GM12891 (cell line): ENCODE measurements at regions not wholly inside any gene's neighbourhood (a gene's known extent, or its start where the extent isn't known, plus 50 kb on each side); places are given as distances from the start of the nearest gene placed in this dataset.
A peak's percentile ranks its signal among the peaks of the same experiment; 100 is the strongest.

ENCODE experiments used
- DNase-seq: peaks from one replicate; pipeline ENCODE4 v3.0.0; 2011; ENCODE audit warnings: low spot score; ENCODE audit not compliant: insufficient read length
- FAIRE-seq: peaks from 2 replicates; lab custom pipeline; 2011; peaks lifted over from hg19 to GRCh38; lab: Jason Lieb, UNC
- PAX5 ChIP-seq: IDR thresholded peaks from 2 replicates; pipeline ENCODE4 v1.6.1; 2011; ENCODE audit warnings: low read length, moderate library complexity, mild to moderate bottlenecking; ENCODE audit not compliant: insufficient read depth, severe bottlenecking
- POLR2A ChIP-seq: IDR thresholded peaks from 2 replicates; pipeline ENCODE4 v1.6.1; 2011; ENCODE audit warnings: low read depth, low read length, control low read depth
- POLR2AphosphoS5 ChIP-seq: IDR thresholded peaks from 2 replicates; pipeline ENCODE4 v1.6.1; 2011; ENCODE audit warnings: low read depth, low read length, control low read depth
- POU2F2 ChIP-seq: IDR thresholded peaks from 2 replicates; pipeline ENCODE4 v1.6.1; 2011; ENCODE audit warnings: low read depth, mild to moderate bottlenecking, control low read depth, low read length, moderate library complexity
- SPI1 ChIP-seq: IDR thresholded peaks from 2 replicates; pipeline ENCODE4 v1.6.1; 2011; ENCODE audit warnings: low read depth, low read length, control low read depth
- TAF1 ChIP-seq: IDR thresholded peaks from 2 replicates; pipeline ENCODE4 v1.6.1; 2011; ENCODE audit warnings: low read depth, low read length, control low read depth

- FAIRE-seq, result peak; percentile 38
- TF ChIP-seq POLR2A (no peak), POLR2AphosphoS5 (no peak), POU2F2 (no peak), PAX5 (no peak), SPI1 (no peak), TAF1 (no peak)
- no peak for DNase-seq
These were observed 63.7 kb upstream of the CHD1 start for GRCh38 chr5:98992552-98992951.

GRCh38 chr5:98989727-98990126, 60.9 kb upstream of the CHD1 start:
- no peak for TF ChIP-seq POLR2AphosphoS5
- TF ChIP-seq TAF1, result no peak
- TF ChIP-seq PAX5, result no peak
- TF ChIP-seq POLR2A, result no peak
- no peak for TF ChIP-seq POU2F2
- DNase-seq (no peak), FAIRE-seq (no peak)

GRCh38 chr5:98986587-98986986, 57.8 kb upstream of the CHD1 start:
- FAIRE-seq, result no peak
- TF ChIP-seq POLR2A (no peak), SPI1 (no peak), TAF1 (no peak), POU2F2 (no peak), PAX5 (no peak), POLR2AphosphoS5 (no peak)
- DNase-seq, result no peak

- DNase-seq (no peak), FAIRE-seq (no peak)
- TF ChIP-seq POLR2AphosphoS5, result no peak
- no peak for TF ChIP-seq TAF1
- TF ChIP-seq POLR2A, result no peak
- no peak for TF ChIP-seq POU2F2
- no peak for TF ChIP-seq PAX5
- no peak for TF ChIP-seq SPI1
These were observed 54.1 kb upstream of the CHD1 start for GRCh38 chr5:98982880-98983279.
